ENCODE measurements at regions not wholly inside any gene's neighbourhood (a gene's known extent, or its start where the extent isn't known, plus 50 kb on each side); places are given as distances from the start of the nearest gene placed in this dataset.
"Not testable (repeated sequence)": the region's sequence is repeated elsewhere in the genome, so short reads cannot be mapped to it uniquely, and the experiment has no call there.

GRCh38 chr12:128004383-128004938 lies 262.5 kb upstream of the TMEM132C start:
- H3K27ac Mint-ChIP-seq, result no peak overlapping the region
- no peaks in the 10 kb centered on the region for H3K36me3 Mint-ChIP-seq
- H3K4me1 Mint-ChIP-seq, result no peaks in the 10 kb centered on the region
- H3K4me3 Mint-ChIP-seq, result no peak overlapping the region
- no peaks in the 10 kb centered on the region for H3K9me3 Mint-ChIP-seq
- H3K27me3 Mint-ChIP-seq, result no peaks in the 10 kb centered on the region

GRCh38 chr12:128007250-128007649 lies 259.7 kb upstream of the TMEM132C start:
- Mint-ChIP-seq H3K9me3 (no peaks in the 10 kb centered on the region), H3K4me3 (no peak overlapping the region), H3K36me3 (no peaks in the 10 kb centered on the region), H3K27me3 (no peaks in the 10 kb centered on the region), H3K27ac (no peak overlapping the region), H3K4me1 (no peaks in the 10 kb centered on the region)

- H3K4me1 Mint-ChIP-seq, result no peaks in the 10 kb centered on the region
- no peaks in the 10 kb centered on the region for H3K27me3 Mint-ChIP-seq
- no peak overlapping the region for H3K27ac Mint-ChIP-seq
- H3K9me3 Mint-ChIP-seq, result peaks cover 3% of the 10 kb centered on the region
- H3K36me3 Mint-ChIP-seq, result no peaks in the 10 kb centered on the region
- H3K4me3 Mint-ChIP-seq, result no peak overlapping the region
These were observed 258.6 kb upstream of the TMEM132C start for GRCh38 chr12:128008341-128008740.

GRCh38 chr12:128009108-128009507 lies 257.9 kb upstream of the TMEM132C start:
- no peaks in the 10 kb centered on the region for H3K4me1 Mint-ChIP-seq
- no peak overlapping the region for H3K27ac Mint-ChIP-seq
- no peaks in the 10 kb centered on the region for H3K27me3 Mint-ChIP-seq
- H3K4me3 Mint-ChIP-seq, result no peak overlapping the region
- no peaks in the 10 kb centered on the region for H3K36me3 Mint-ChIP-seq
- H3K9me3 Mint-ChIP-seq, result peaks cover 6% of the 10 kb centered on the region

GRCh38 chr12:128012110-128012509 lies 254.9 kb upstream of the TMEM132C start:
- no peaks in the 10 kb centered on the region for H3K36me3 Mint-ChIP-seq
- no peak overlapping the region for H3K4me3 Mint-ChIP-seq
- no peak overlapping the region for H3K27ac Mint-ChIP-seq
- H3K9me3 Mint-ChIP-seq, result peaks cover 6% of the 10 kb centered on the region
- no peaks in the 10 kb centered on the region for H3K27me3 Mint-ChIP-seq
- no peaks in the 10 kb centered on the region for H3K4me1 Mint-ChIP-seq

GRCh38 chr12:128015276-128015675 lies 251.7 kb upstream of the TMEM132C start:
- H3K9me3 Mint-ChIP-seq, result peaks cover 6% of the 10 kb centered on the region
- no peak overlapping the region for H3K4me3 Mint-ChIP-seq
- H3K27ac Mint-ChIP-seq, result no peak overlapping the region
- H3K36me3 Mint-ChIP-seq, result no peaks in the 10 kb centered on the region
- no peaks in the 10 kb centered on the region for H3K27me3 Mint-ChIP-seq
- H3K4me1 Mint-ChIP-seq, result no peaks in the 10 kb centered on the region

- Mint-ChIP-seq H3K27me3 (no peaks in the 10 kb centered on the region), H3K4me1 (no peaks in the 10 kb centered on the region), H3K9me3 (peaks cover 11% of the 10 kb centered on the region), H3K4me3 (no peak overlapping the region), H3K27ac (no peak overlapping the region), H3K36me3 (no peaks in the 10 kb centered on the region)
These were observed 248.9 kb upstream of the TMEM132C start for GRCh38 chr12:128018067-128018466.

- Mint-ChIP-seq H3K36me3 (no peaks in the 10 kb centered on the region), H3K27me3 (no peaks in the 10 kb centered on the region), H3K4me3 (no peak overlapping the region), H3K9me3 (peaks cover 5% of the 10 kb centered on the region), H3K4me1 (no peaks in the 10 kb centered on the region), H3K27ac (no peak overlapping the region)
These were observed 246.9 kb upstream of the TMEM132C start for GRCh38 chr12:128019996-128020544.

- H3K36me3 Mint-ChIP-seq, result no peaks in the 10 kb centered on the region
- H3K4me1 Mint-ChIP-seq, result no peaks in the 10 kb centered on the region
- H3K9me3 Mint-ChIP-seq, result peaks cover 5% of the 10 kb centered on the region
- H3K27me3 Mint-ChIP-seq, result no peaks in the 10 kb centered on the region
- H3K27ac Mint-ChIP-seq, result no peak overlapping the region
- no peak overlapping the region for H3K4me3 Mint-ChIP-seq
These were observed 245.4 kb upstream of the TMEM132C start for GRCh38 chr12:128021561-128021960.

- Mint-ChIP-seq H3K4me3 (no peak overlapping the region), H3K36me3 (no peaks in the 10 kb centered on the region), H3K27me3 (no peaks in the 10 kb centered on the region), H3K9me3 (peaks cover 5% of the 10 kb centered on the region), H3K4me1 (no peaks in the 10 kb centered on the region), H3K27ac (no peak overlapping the region)
These were observed 241.3 kb upstream of the TMEM132C start for GRCh38 chr12:128025589-128026245.

GRCh38 chr12:128026696-128027574 lies 240.0 kb upstream of the TMEM132C start:
- H3K27me3 Mint-ChIP-seq, result peaks cover 2% of the 10 kb centered on the region
- H3K27ac Mint-ChIP-seq, result no peak overlapping the region
- H3K4me1 Mint-ChIP-seq, result no peaks in the 10 kb centered on the region
- H3K9me3 Mint-ChIP-seq, result peaks cover 5% of the 10 kb centered on the region
- H3K36me3 Mint-ChIP-seq, result no peaks in the 10 kb centered on the region
- H3K4me3 Mint-ChIP-seq, result no peak overlapping the region

- Mint-ChIP-seq H3K4me3 (no peak overlapping the region), H3K36me3 (no peaks in the 10 kb centered on the region), H3K9me3 (no peaks in the 10 kb centered on the region), H3K27ac (no peak overlapping the region), H3K4me1 (no peaks in the 10 kb centered on the region), H3K27me3 (peaks cover 3% of the 10 kb centered on the region)
These were observed 233.5 kb upstream of the TMEM132C start for GRCh38 chr12:128033473-128033872.

- Mint-ChIP-seq H3K4me1 (no peaks in the 10 kb centered on the region), H3K4me3 (no peak overlapping the region), H3K36me3 (peaks cover 2% of the 10 kb centered on the region), H3K27ac (no peak overlapping the region), H3K27me3 (peaks cover 2% of the 10 kb centered on the region), H3K9me3 (peaks cover 12% of the 10 kb centered on the region)
These were observed 226.0 kb upstream of the TMEM132C start for GRCh38 chr12:128040971-128041370.

- H3K36me3 Mint-ChIP-seq, H3K27ac Mint-ChIP-seq, H3K4me1 Mint-ChIP-seq, H3K27me3 Mint-ChIP-seq, H3K4me3 Mint-ChIP-seq: not testable (repeated sequence)
- peaks cover 12% of the 10 kb centered on the region for H3K9me3 Mint-ChIP-seq
These were observed 224.7 kb upstream of the TMEM132C start for GRCh38 chr12:128042283-128042682.

- Mint-ChIP-seq H3K36me3 (peaks cover 2% of the 10 kb centered on the region), H3K4me1 (no peaks in the 10 kb centered on the region), H3K27me3 (peaks cover 2% of the 10 kb centered on the region), H3K27ac (no peak overlapping the region), H3K4me3 (no peak overlapping the region), H3K9me3 (peaks cover 12% of the 10 kb centered on the region)
These were observed 224.1 kb upstream of the TMEM132C start for GRCh38 chr12:128042825-128043224.

GRCh38 chr12:128043317-128043716 lies 223.7 kb upstream of the TMEM132C start:
- Mint-ChIP-seq H3K27me3 (peaks cover 2% of the 10 kb centered on the region), H3K9me3 (peaks cover 12% of the 10 kb centered on the region), H3K4me3 (no peak overlapping the region), H3K27ac (no peak overlapping the region), H3K36me3 (peaks cover 2% of the 10 kb centered on the region), H3K4me1 (no peaks in the 10 kb centered on the region)
